GM10266 (cell line): ENCODE measurements at regions not wholly inside any gene's neighbourhood (a gene's known extent, or its start where the extent isn't known, plus 50 kb on each side); places are given as distances from the start of the nearest gene placed in this dataset.

Experiments
- DNase-seq: peaks from one replicate; pipeline ENCODE4 v3.0.0; 2012; ENCODE audit errors: extremely low spot score
- TF ChIP-seq, protein P1 (sequence below): IDR thresholded peaks from 2 replicates; pipeline ENCODE4 v1.5.1; 2012; ENCODE audit warnings: mild to moderate bottlenecking, low read depth; ENCODE audit not compliant: control insufficient read depth, insufficient read depth; ENCODE audit errors: missing control alignments

GRCh38 chr2:187708272-187708671 is 154.0 kb upstream of the TFPI start:
- TF ChIP-seq, protein P1, sequence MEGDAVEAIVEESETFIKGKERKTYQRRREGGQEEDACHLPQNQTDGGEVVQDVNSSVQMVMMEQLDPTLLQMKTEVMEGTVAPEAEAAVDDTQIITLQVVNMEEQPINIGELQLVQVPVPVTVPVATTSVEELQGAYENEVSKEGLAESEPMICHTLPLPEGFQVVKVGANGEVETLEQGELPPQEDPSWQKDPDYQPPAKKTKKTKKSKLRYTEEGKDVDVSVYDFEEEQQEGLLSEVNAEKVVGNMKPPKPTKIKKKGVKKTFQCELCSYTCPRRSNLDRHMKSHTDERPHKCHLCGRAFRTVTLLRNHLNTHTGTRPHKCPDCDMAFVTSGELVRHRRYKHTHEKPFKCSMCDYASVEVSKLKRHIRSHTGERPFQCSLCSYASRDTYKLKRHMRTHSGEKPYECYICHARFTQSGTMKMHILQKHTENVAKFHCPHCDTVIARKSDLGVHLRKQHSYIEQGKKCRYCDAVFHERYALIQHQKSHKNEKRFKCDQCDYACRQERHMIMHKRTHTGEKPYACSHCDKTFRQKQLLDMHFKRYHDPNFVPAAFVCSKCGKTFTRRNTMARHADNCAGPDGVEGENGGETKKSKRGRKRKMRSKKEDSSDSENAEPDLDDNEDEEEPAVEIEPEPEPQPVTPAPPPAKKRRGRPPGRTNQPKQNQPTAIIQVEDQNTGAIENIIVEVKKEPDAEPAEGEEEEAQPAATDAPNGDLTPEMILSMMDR, result no peak
- no peak for DNase-seq

GRCh38 chr2:187709065-187709464 is 154.8 kb upstream of the TFPI start:
- TF ChIP-seq, protein P1, result no peak
- DNase-seq, result no peak

DNA sequence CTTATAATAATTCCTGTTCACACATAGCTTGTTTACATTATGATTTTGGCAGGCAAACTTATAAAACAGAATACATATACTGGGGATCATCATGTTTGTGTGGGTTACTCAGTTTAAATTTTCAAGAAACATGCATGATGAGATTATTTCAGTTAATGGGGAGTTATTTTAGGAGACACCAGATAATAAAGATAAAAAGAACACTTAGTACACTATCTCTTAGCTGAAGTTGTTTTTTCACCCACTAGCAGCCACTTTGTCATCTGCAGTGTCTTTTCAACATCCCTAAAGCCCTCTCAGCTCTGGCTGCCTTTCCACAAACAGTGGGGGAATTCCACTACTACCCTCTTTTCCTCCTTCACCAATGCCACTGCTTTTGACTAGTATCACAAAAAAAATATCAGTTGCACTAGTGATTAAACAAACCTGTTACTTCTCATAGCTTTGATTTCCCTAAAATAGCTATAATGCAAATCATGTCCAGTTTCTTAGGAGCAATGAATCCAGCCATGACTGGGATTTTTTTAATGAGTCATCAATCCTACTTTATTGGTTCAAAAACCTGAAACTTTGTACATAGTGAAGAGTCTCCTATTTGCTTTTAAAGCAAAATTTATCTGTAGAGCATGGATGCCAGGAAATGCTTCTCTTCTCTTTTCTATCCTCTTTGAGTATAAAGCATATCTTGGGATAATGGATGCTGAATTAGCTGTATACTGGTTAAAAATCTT is 156.7 kb upstream of the TFPI start:
- no peak for DNase-seq
- TF ChIP-seq, protein P1, result no peak

GRCh38 chr2:187715590-187715989 is 161.4 kb upstream of the TFPI start:
- DNase-seq, result no peak
- TF ChIP-seq, protein P1, result no peak

DNA sequence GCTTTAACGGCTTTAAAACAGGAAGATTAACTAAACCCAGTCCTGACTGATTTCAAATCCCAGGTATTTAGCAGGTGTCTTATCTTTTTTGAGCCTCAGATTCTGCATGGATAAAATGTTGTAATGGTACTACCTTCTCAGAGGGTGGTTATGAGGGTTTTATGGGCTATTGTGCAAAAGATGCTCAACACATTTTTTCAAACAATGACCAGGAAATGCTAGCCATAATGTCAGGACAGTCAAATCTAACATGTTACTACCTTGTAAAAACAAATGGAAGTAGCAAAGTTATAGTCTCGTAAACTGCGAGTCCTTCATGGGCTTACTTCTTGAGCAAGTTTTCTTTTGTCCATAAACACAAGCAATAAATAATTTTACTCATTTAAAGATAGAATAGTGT is 162.1 kb upstream of the TFPI start:
- DNase-seq, result no peak
- TF ChIP-seq, protein P1, result no peak

- TF ChIP-seq, protein P1, result no peak
- DNase-seq, result no peak
These were observed 163.9 kb upstream of the TFPI start for GRCh38 chr2:187718092-187718491.

DNA sequence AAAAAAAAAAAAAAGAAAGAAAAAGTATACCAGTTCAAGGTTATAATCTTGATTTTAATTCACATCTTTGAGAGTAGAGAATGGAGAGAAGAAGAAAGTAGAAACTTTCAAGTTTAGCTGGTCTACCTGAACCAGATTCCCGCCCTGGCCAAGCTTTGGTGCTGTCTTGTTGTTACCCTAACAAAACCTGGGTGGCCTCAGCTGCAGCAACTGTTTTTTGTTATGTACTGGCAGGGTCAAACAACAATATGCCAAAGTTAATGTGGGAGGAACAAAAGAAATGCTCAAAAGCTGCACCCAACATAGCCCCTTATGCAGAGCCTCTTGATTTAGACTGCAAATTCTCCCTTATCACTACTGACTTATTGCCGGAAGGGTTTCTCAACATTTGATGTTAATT is 165.3 kb upstream of the TFPI start:
- no peak for DNase-seq
- TF ChIP-seq, protein P1, result no peak
